ENCODE measurements at regions not wholly inside any gene's neighbourhood (a gene's known extent, or its start where the extent isn't known, plus 50 kb on each side); places are given as distances from the start of the nearest gene placed in this dataset.

DNA sequence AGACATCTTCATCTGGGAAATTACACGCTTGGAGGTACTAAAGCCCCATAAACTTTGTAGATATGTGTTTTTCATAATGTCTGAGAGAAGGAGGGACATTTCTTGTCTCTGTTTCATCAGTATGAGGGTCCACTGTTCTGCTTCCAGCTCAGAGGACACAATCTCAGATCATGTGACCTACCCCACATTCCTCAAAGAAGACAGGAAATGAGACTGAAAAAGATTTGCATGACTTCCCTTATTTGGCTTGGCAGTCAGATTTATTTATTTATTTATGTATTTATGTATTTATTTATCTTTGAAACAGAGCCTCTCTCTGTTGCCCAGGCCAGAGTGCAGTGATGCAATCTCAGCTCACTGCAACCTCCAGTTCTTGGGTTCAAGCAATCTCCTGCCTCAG, 463.7 kb upstream of the RGPD4 start:
- H3K4me1 Mint-ChIP-seq, result no peaks in the 10 kb centered on the region
- H3K27ac Mint-ChIP-seq, result no peak overlapping the region
- DNase-seq, result no peak
- ChIA-PET POLR2A (ENCODE audit: partially characterized antibody) (no interaction called here), CTCF (ENCODE audit: partially characterized antibody) (no interaction called here)
- peaks cover 0 to 4% (median 2%) of the 10 kb centered on the region in 8 donors for H3K9me3 Mint-ChIP-seq
- no peaks in the 10 kb centered on the region for H3K27me3 Mint-ChIP-seq
- Histone ChIP-seq H3K27me3 (ENCODE audit: insufficient read depth, low read length) (no peaks in the 10 kb centered on the region), H3K4me1 (ENCODE audit: insufficient read depth, low read length) (no peaks in the 10 kb centered on the region), H3K4me3 (ENCODE audit: low read length in 2 of 2) (no peak overlapping the region), H3K9me3 (ENCODE audit: control insufficient read depth in 1 of 2, low read length in 2 of 2) (no peaks in the 10 kb centered on the region), H3K27ac (ENCODE audit: low read depth, low read length) (no peak overlapping the region), H3K36me3 (ENCODE audit: insufficient read depth, low read length) (no peaks in the 10 kb centered on the region)
- no peaks in the 10 kb centered on the region for H3K36me3 Mint-ChIP-seq
- intact Hi-C loops (cut with micrococcal nuclease), result no loop called here
- H3K4me3 Mint-ChIP-seq, result no peak overlapping the region

DNA sequence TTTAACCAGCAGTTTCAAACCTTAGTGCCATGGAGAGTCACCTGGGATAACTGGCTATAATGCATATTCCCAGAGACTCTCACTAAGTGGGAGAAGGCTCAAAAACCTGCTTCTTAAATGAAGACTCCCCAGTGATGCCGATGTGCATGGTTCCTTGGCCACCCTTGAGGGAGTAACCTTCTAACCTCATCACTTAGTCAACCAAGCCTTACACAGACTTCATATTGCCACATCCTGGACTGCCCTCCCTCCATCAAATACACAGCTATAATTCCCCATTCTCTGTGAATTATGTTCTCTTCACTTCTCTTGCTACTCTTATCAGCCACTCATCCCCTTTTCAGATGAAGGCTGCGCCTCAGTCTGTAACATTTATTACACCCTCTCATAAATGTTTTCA, 462.9 kb upstream of the RGPD4 start:
- Mint-ChIP-seq H3K27ac (no peak overlapping the region), H3K36me3 (no peaks in the 10 kb centered on the region), H3K9me3 (peaks cover 0 to 6% (median 3%) of the 10 kb centered on the region in 8 donors), H3K4me3 (no peak overlapping the region), H3K27me3 (no peaks in the 10 kb centered on the region), H3K4me1 (no peaks in the 10 kb centered on the region)
- DNase-seq, result no peak
- Histone ChIP-seq H3K27me3 (ENCODE audit: insufficient read depth, low read length) (no peaks in the 10 kb centered on the region), H3K4me1 (ENCODE audit: insufficient read depth, low read length) (no peaks in the 10 kb centered on the region), H3K9me3 (ENCODE audit: control insufficient read depth in 1 of 2, low read length in 2 of 2) (no peaks in the 10 kb centered on the region), H3K27ac (ENCODE audit: low read depth, low read length) (no peak overlapping the region), H3K36me3 (ENCODE audit: insufficient read depth, low read length) (no peaks in the 10 kb centered on the region), H3K4me3 (ENCODE audit: low read length in 2 of 2) (no peak overlapping the region)
- intact Hi-C loops (cut with micrococcal nuclease), result no loop called here
- ChIA-PET CTCF (ENCODE audit: partially characterized antibody) (no interaction called here), POLR2A (ENCODE audit: partially characterized antibody) (no interaction called here)

DNA sequence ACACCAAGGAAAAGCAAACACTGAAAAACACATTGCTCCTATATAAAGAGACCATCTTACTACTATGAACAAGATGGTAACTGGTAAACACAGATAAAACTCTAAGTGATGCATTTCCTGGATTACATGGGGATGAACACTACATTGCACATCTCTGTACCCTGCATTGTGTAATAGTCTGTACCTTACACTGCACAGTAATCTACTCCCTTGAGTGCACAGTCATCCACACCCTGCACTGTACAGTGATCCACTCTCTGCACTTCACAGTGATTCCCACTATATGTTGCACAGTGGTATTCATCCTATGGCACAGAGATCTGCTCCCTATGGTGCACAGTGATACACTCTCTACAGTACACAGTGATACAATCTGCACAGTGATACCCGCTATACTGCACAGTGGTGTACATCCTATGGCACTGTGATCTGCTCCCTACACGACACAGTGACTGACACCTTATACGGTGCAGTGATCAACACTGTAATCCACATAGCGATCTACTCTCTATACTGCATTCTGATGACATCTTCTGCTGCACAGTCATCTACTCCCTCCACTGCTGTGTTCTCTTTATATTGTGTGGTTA, 462.2 kb upstream of the RGPD4 start:
- Histone ChIP-seq H3K4me3 (ENCODE audit: low read length in 2 of 2) (no peak overlapping the region), H3K4me1 (ENCODE audit: insufficient read depth, low read length) (no peaks in the 10 kb centered on the region), H3K36me3 (ENCODE audit: insufficient read depth, low read length) (no peaks in the 10 kb centered on the region), H3K27me3 (ENCODE audit: insufficient read depth, low read length) (no peaks in the 10 kb centered on the region), H3K9me3 (ENCODE audit: control insufficient read depth in 1 of 2, low read length in 2 of 2) (no peaks in the 10 kb centered on the region), H3K27ac (ENCODE audit: low read depth, low read length) (no peak overlapping the region)
- H3K9me3 Mint-ChIP-seq, result peaks cover 0 to 8% (median 3%) of the 10 kb centered on the region in 8 donors
- ChIA-PET POLR2A (ENCODE audit: partially characterized antibody) (no interaction called here), CTCF (ENCODE audit: partially characterized antibody) (no interaction called here)
- no peak overlapping the region for H3K4me3 Mint-ChIP-seq
- H3K27me3 Mint-ChIP-seq, result no peaks in the 10 kb centered on the region
- no peak overlapping the region for H3K27ac Mint-ChIP-seq
- no peaks in the 10 kb centered on the region for H3K36me3 Mint-ChIP-seq
- intact Hi-C loops (cut with micrococcal nuclease), result no loop called here
- DNase-seq, result no peak
- no peaks in the 10 kb centered on the region for H3K4me1 Mint-ChIP-seq

DNA sequence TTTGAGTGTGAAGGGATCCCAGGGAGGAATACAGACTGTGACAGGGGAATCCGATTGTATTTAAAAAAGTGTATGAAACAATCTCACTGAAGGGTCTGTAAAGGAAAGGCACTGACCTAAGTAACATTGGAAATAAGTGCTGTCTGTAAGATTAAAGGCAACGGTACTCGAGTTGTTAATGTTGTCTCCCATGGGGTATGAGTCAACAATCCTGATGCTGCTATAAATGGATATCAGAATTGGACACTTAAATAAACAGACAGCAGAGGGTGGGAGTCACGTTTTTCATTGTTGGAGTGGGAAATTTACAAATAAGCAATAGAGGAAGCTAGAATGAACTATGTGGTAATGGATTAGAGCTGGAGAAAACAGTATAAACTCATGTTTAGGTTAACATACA, 452.4 kb upstream of the RGPD4 start:
- POLR2A ChIA-PET (ENCODE audit: partially characterized antibody), result no interaction called here
- H3K4me1 Mint-ChIP-seq, result no peaks in the 10 kb centered on the region
- H3K9me3 ChIP-seq (ENCODE audit: control insufficient read depth in 1 of 2, low read length in 2 of 2), result no peaks in the 10 kb centered on the region

DNA sequence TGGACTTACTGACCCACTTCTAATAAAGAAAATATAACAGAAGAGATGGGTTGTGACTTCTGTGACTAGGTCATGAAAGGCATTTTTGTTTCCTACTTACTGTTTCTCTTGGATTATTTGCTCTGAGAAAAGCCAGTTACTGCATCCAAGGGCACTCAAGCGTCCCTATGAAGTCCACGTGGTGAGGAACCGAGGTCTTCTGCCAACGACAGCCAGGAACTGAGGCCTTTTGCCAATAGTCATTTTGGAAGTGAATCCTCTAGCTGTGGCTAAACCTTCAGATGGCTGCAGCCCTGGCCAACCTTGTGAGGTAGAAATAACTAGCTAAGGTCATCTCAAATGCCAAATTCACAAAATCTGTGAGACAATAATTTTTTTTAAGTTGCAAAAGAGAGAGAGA, 449.8 kb upstream of the RGPD4 start:
- Mint-ChIP-seq H3K4me1 (no peaks in the 10 kb centered on the region), H3K27ac (no peak overlapping the region), H3K9me3 (peaks cover 0 to 19% (median 2%) of the 10 kb centered on the region in 8 donors), H3K4me3 (no peak overlapping the region), H3K27me3 (no peaks in the 10 kb centered on the region), H3K36me3 (no peaks in the 10 kb centered on the region)
- Histone ChIP-seq H3K27me3 (ENCODE audit: insufficient read depth, low read length) (no peaks in the 10 kb centered on the region), H3K27ac (ENCODE audit: low read depth, low read length) (no peak overlapping the region), H3K4me1 (ENCODE audit: insufficient read depth, low read length) (no peaks in the 10 kb centered on the region), H3K4me3 (ENCODE audit: low read length in 2 of 2) (no peak overlapping the region), H3K36me3 (ENCODE audit: insufficient read depth, low read length) (no peaks in the 10 kb centered on the region), H3K9me3 (ENCODE audit: control insufficient read depth in 1 of 2, low read length in 2 of 2) (no peaks in the 10 kb centered on the region)
- no peak for DNase-seq
- intact Hi-C loops (cut with micrococcal nuclease), result no loop called here
- CTCF ChIA-PET (ENCODE audit: partially characterized antibody), result no interaction called here
- POLR2A ChIA-PET (ENCODE audit: partially characterized antibody), result no interaction called here

More for the DNA sequence above, 452.4 kb upstream of the RGPD4 start:
- Mint-ChIP-seq H3K27ac (no peak overlapping the region), H3K36me3 (no peaks in the 10 kb centered on the region), H3K9me3 (peaks cover 0 to 19% (median 3%) of the 10 kb centered on the region in 8 donors), H3K27me3 (no peaks in the 10 kb centered on the region), H3K4me3 (no peak overlapping the region)
- H3K4me3 ChIP-seq (ENCODE audit: low read length in 2 of 2), result no peak overlapping the region
- no peak overlapping the region for H3K27ac ChIP-seq (ENCODE audit: low read depth, low read length)
- H3K27me3 ChIP-seq (ENCODE audit: insufficient read depth, low read length), result no peaks in the 10 kb centered on the region
- intact Hi-C loops (cut with micrococcal nuclease), result no loop called here
- no peak for DNase-seq
- CTCF ChIA-PET (ENCODE audit: partially characterized antibody), result no interaction called here
- no peaks in the 10 kb centered on the region for H3K36me3 ChIP-seq (ENCODE audit: insufficient read depth, low read length)
- no peaks in the 10 kb centered on the region for H3K4me1 ChIP-seq (ENCODE audit: insufficient read depth, low read length)

DNA sequence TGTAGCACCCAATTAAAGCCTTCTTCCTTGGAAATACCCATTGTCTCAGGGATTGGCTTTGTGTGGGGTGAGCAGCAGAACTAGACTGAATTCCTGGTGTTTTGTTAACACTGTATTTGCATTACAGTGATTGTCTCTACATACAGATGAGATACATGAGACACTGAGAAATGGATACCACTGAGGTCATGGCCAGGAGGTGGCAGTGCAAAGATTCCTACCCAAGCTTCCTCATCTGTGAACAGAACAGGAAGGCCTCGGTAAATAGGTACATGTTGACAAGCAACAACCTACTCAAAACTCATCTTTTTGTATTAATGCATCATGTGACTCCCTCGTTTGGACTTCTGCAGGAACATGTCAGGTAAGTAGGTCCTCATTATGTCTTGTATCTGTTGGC, 445.8 kb upstream of the RGPD4 start:
- H3K9me3 Mint-ChIP-seq, result peaks cover 0 to 4% (median 2%) of the 10 kb centered on the region in 8 donors
- H3K36me3 Mint-ChIP-seq, result no peaks in the 10 kb centered on the region

DNA sequence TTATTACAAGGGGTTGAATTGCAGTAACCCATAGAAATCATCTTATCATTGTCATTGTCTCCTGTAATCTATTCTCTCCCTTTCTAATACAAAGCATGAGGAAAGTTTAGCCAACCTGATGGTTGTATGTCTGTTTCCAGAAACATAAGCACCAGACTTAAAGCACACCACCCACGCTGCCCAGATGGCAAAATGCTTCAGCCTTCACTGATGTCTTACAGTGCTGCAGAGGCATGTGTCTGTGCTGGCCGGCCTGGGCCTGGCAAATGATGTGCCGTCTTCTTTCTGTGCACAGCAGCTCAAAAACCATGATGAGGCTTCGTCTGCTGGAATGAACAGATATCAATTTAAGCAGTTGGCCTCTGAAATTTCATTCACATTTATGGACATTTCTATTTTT, 443.0 kb upstream of the RGPD4 start:
- ChIA-PET POLR2A (ENCODE audit: partially characterized antibody) (no interaction called here), CTCF (ENCODE audit: partially characterized antibody) (no interaction called here)
- Histone ChIP-seq H3K27ac (ENCODE audit: low read depth, low read length) (no peak overlapping the region), H3K27me3 (ENCODE audit: insufficient read depth, low read length) (no peaks in the 10 kb centered on the region), H3K4me3 (ENCODE audit: low read length in 2 of 2) (no peak overlapping the region), H3K4me1 (ENCODE audit: insufficient read depth, low read length) (no peaks in the 10 kb centered on the region), H3K9me3 (ENCODE audit: control insufficient read depth in 1 of 2, low read length in 2 of 2) (no peaks in the 10 kb centered on the region), H3K36me3 (ENCODE audit: insufficient read depth, low read length) (no peaks in the 10 kb centered on the region)
- Mint-ChIP-seq H3K4me1 (no peaks in the 10 kb centered on the region), H3K4me3 (no peak overlapping the region), H3K9me3 (peaks cover 0 to 8% (median 3%) of the 10 kb centered on the region in 8 donors), H3K36me3 (no peaks in the 10 kb centered on the region), H3K27me3 (no peaks in the 10 kb centered on the region), H3K27ac (no peak overlapping the region)
- DNase-seq, result no peak
- intact Hi-C loops (cut with micrococcal nuclease), result no loop called here

More for the DNA sequence above, 445.8 kb upstream of the RGPD4 start:
- H3K27me3 ChIP-seq (ENCODE audit: insufficient read depth, low read length), result no peaks in the 10 kb centered on the region
- H3K4me1 Mint-ChIP-seq, result no peaks in the 10 kb centered on the region
- no peak overlapping the region for H3K27ac Mint-ChIP-seq
- no peaks in the 10 kb centered on the region for H3K36me3 ChIP-seq (ENCODE audit: insufficient read depth, low read length)
- ChIA-PET CTCF (ENCODE audit: partially characterized antibody) (no interaction called here), POLR2A (ENCODE audit: partially characterized antibody) (no interaction called here)
- H3K9me3 ChIP-seq (ENCODE audit: control insufficient read depth in 1 of 2, low read length in 2 of 2), result no peaks in the 10 kb centered on the region
- no peak for DNase-seq
- intact Hi-C loops (cut with micrococcal nuclease), result no loop called here
- H3K4me1 ChIP-seq (ENCODE audit: insufficient read depth, low read length), result no peaks in the 10 kb centered on the region
- H3K4me3 Mint-ChIP-seq, result no peak overlapping the region
- H3K27ac ChIP-seq (ENCODE audit: low read depth, low read length), result no peak overlapping the region
- no peaks in the 10 kb centered on the region for H3K27me3 Mint-ChIP-seq
- H3K4me3 ChIP-seq (ENCODE audit: low read length in 2 of 2), result no peak overlapping the region

DNA sequence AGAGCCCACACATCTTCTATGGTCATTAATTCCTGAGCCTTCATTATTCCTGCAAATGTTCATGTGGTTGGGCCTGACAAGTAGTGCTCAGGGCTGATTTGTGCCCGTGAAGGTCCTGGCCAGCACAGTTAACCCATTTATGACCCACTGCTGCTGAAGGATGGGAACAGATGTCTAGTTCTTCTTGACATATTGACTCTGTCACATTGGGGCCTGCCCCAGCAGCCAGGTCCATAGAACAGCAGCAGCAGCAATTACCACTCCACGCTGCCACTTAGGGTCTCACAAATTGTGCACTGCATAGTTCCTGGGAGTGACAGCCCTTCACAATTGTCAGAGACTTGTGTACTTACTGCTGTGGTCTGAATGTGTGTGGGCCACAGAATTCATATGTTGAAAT, 442.3 kb upstream of the RGPD4 start:
- CTCF ChIA-PET (ENCODE audit: partially characterized antibody), result no interaction called here
- Mint-ChIP-seq H3K9me3 (peaks cover 0 to 8% (median 4%) of the 10 kb centered on the region in 8 donors), H3K27ac (no peak overlapping the region), H3K27me3 (no peaks in the 10 kb centered on the region), H3K36me3 (no peaks in the 10 kb centered on the region), H3K4me1 (no peaks in the 10 kb centered on the region), H3K4me3 (no peak overlapping the region)
- Histone ChIP-seq H3K4me3 (ENCODE audit: low read length in 2 of 2) (no peak overlapping the region), H3K27me3 (ENCODE audit: insufficient read depth, low read length) (no peaks in the 10 kb centered on the region), H3K27ac (ENCODE audit: low read depth, low read length) (no peak overlapping the region), H3K9me3 (ENCODE audit: control insufficient read depth in 1 of 2, low read length in 2 of 2) (no peaks in the 10 kb centered on the region), H3K4me1 (ENCODE audit: insufficient read depth, low read length) (no peaks in the 10 kb centered on the region), H3K36me3 (ENCODE audit: insufficient read depth, low read length) (no peaks in the 10 kb centered on the region)
- DNase-seq, result no peak
- intact Hi-C loops (cut with micrococcal nuclease), result no loop called here
- POLR2A ChIA-PET (ENCODE audit: partially characterized antibody), result no interaction called here

Measured in CD4-positive, alpha-beta memory T cell (primary cell).